Muscle of back (tissue), 3 donors: ENCODE measurements at regions not wholly inside any gene's neighbourhood (a gene's known extent, or its start where the extent isn't known, plus 50 kb on each side); places are given as distances from the start of the nearest gene placed in this dataset.

Experiments used
- DNase-seq, 3 donors: peaks; one replicate each; pipeline versions ENCODE4 v3.0.0 to v3.0.0-alpha.2; 2013

DNA sequence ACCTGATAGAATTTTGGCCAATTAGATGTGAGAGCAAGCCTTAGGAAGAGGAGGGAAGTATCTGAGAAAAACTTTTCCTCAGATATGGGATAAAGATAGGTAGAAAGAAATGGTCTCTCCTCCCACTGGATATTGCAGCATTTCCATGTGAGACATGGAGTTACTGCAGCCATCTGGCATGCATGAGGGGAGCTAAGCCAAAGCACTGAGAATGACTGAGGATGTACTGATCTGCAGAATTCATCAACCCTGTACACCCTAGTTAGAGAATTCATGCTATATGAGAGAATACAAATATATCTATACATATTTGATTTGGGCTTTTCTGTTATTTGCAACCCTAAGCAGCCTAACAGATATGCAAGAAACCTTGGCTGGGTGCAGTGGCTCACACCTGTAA lies 52.5 kb upstream of the RPL34 start:
- DNase-seq, result peak in 2 of 3 donors; percentile 30 to 48

- DNase-seq, result no peak
These were observed 59.3 kb upstream of the RPL34 start for GRCh38 chr4:108561116-108561515.

DNA sequence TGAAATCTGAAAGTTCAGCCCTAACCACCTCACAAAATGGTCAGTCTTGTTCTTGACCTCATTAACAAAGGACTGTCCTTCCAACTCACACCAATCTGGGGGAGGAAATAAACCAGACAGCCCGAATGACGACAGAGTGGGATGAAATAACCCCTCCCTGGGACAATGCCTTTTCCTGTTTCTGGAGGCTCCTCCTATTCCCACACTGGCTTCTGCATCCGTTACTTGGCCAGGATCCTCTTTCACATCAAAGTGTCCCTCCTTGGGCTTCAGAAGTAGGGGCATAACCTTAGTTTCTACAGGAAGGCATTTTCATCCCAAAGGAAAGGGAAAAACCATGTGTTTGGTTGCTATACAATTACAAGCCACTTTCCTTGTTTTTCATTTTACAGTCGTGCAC lies 59.8 kb upstream of the RPL34 start:
- peak in 2 of 3 donors; percentile 12 to 44 for DNase-seq

DNA sequence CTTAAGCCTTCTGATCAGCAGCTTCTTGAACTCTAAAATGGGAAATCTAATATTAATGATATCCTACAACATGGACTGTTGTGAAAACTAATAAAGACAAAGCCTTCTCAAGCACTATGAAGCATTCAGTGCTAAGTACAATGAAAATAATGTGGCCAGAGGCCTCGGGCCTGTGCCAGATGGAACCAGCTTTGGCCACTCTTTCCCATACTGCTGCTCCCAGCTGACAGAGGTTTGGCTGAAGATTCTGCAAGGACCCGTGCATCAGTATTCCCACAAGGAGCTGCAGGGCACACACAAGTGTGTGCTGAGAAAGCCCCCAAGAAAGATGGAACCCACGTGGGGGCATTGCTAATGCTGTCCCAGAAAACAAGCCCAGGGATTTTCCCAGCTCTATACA lies 60.5 kb upstream of the RPL34 start:
- DNase-seq, result no peak

GRCh38 chr4:108559068-108559793 lies 61.1 kb upstream of the RPL34 start:
- DNase-seq, result no peak

GRCh38 chr4:108556588-108557200 lies 63.7 kb upstream of the RPL34 start:
- no peak for DNase-seq

GRCh38 chr4:108556166-108556565 lies 64.2 kb upstream of the RPL34 start:
- DNase-seq, result no peak

DNA sequence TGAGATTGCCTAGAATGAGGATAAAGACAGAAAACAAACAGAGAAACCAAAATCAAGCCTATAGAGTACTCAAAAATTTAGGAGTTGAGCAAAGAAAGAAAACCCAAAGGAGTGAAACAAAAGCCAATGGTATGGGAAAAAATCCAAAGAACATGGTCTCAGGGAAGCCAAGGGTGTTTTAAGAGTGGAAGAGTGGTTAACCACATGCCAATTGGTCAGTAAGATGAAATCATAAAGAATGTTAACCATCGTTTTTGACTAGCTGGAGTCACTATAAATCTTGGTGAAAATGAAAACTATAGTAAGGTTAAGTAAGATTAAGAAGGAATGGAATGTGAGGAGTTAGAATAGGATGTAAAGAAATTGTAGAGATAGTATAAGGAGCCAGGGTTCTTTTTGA lies 64.7 kb upstream of the RPL34 start:
- no peak for DNase-seq

GRCh38 chr4:108547682-108548081 lies 72.7 kb upstream of the RPL34 start:
- no peak for DNase-seq

- DNase-seq, result no peak
These were observed 73.6 kb upstream of the RPL34 start for GRCh38 chr4:108546728-108547127.

GRCh38 chr4:108544481-108544880 lies 75.9 kb upstream of the RPL34 start:
- DNase-seq, result peak in 1 of 3 donors; percentile 18

DNA sequence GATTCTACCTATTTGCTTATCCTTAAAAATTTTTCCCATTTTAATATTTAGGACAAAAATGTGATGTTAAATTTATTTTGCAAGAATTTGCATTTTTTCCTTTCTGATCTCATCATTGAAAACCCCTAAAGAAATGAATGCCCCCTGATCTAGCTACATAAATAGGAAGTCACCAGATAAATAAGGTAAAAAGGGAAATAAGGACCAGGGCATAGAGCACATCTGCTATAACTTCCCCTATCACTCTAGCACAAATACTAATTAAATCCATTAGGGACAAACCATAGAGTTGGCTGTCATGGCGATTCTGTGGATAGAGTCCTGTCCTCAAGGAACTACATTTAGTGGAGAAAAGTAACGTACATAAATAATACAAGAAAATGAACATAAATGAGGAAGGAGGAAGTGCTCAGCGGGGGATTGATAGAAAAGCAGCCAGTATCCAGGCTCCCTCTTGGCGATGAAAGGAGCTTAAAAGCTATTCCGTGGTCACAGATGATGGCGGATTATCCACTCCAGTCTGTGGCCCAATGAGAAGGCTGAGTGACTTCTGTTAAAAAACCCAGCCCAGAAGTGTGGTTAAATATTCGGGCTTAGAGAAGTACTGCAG lies 76.9 kb upstream of the RPL34 start:
- no peak for DNase-seq

GRCh38 chr4:108540536-108540935 lies 79.8 kb upstream of the RPL34 start:
- no peak for DNase-seq

DNA sequence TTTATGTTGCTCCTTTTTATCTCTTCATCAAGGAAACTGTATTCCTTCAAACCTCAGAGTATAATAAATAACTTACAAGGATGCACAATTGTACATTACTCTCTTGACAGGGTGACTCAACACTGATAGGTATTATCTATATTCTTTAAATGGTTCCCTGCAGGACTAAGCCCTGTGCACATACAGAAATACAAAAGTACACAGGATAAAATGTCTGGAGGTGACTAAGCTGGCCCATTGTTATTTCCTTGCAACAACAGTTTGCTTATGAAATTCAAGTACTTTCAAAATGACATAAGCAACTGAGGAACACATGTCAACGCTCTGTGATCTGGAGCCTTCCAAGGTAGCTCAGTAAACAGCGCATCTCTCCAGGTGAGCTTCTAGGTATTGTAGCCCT lies 83.8 kb upstream of the RPL34 start:
- no peak for DNase-seq

DNA sequence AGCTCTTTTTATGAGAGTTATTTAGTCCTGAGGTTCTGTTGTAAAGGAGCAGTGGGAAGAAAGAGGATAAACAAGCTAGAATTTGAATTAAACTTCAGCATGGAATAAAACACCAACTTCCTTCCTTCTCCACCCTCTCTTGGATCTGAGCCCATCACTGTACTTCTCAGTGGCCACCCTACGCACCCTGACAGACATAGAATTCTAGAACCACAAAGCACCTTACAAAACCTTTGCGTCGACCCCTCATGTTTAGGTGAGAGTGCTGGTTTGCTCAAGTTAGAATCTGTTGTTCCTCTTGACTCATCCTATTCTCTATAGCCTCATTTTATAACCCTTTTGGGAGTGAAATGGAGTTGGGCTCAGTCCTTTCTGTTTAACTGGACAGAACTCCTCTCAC lies 84.6 kb upstream of the RPL34 start:
- DNase-seq, result no peak

- DNase-seq, result no peak
These were observed 86.5 kb upstream of the RPL34 start for GRCh38 chr4:108533876-108534275.

- no peak for DNase-seq
These were observed 87.0 kb upstream of the RPL34 start for GRCh38 chr4:108533245-108533844.

GRCh38 chr4:108532738-108533137 lies 87.6 kb upstream of the RPL34 start:
- no peak for DNase-seq

GRCh38 chr4:108532187-108532586 lies 88.2 kb upstream of the RPL34 start:
- DNase-seq, result no peak

- DNase-seq, result no peak
These were observed 88.9 kb upstream of the RPL34 start for GRCh38 chr4:108531461-108531860.

GRCh38 chr4:108529984-108530905 lies 90.1 kb upstream of the RPL34 start:
- DNase-seq, result no peak

- DNase-seq, result no peak
These were observed 91.3 kb upstream of the RPL34 start for GRCh38 chr4:108529102-108529501.
